ENCODE measurements at regions not wholly inside any gene's neighbourhood (a gene's known extent, or its start where the extent isn't known, plus 50 kb on each side); places are given as distances from the start of the nearest gene placed in this dataset.
"Not testable (repeated sequence)": the region's sequence is repeated elsewhere in the genome, so short reads cannot be mapped to it uniquely, and the experiment has no call there.

GRCh38 chr6:19558201-19558600, 279.0 kb upstream of the ID4 start:
- no peak for DNase-seq

GRCh38 chr6:19558934-19559333, 278.2 kb upstream of the ID4 start:
- no peak for DNase-seq

- DNase-seq = no peak
Measured at GRCh38 chr6:19562468-19562867, 274.7 kb upstream of the ID4 start.

GRCh38 chr6:19569563-19569962, 267.6 kb upstream of the ID4 start:
- no peak for DNase-seq

GRCh38 chr6:19571176-19571575, 266.0 kb upstream of the ID4 start:
- no peak for DNase-seq

GRCh38 chr6:19578481-19578880, 258.7 kb upstream of the ID4 start:
- no peak for DNase-seq

- not testable (repeated sequence) for DNase-seq
Measured at GRCh38 chr6:19584207-19584606, 253.0 kb upstream of the ID4 start.

- no peak for DNase-seq
Measured at GRCh38 chr6:19587238-19587942, 249.8 kb upstream of the ID4 start.

GRCh38 chr6:19590501-19591131, 246.6 kb upstream of the ID4 start:
- DNase-seq = no peak

- no peak for DNase-seq
Measured at GRCh38 chr6:19597809-19598320, 239.3 kb upstream of the ID4 start.

GRCh38 chr6:19599796-19600464, 237.2 kb upstream of the ID4 start:
- no peak for DNase-seq

- no peak for DNase-seq
Measured at GRCh38 chr6:19602434-19603013, 234.6 kb upstream of the ID4 start.

- no peak for DNase-seq
Measured at GRCh38 chr6:19603721-19604120, 233.4 kb upstream of the ID4 start.

GRCh38 chr6:19605624-19606023, 231.5 kb upstream of the ID4 start:
- DNase-seq = no peak

- no peak for DNase-seq
Measured at GRCh38 chr6:19608546-19608945, 228.6 kb upstream of the ID4 start.

GRCh38 chr6:19609972-19610641, 227.1 kb upstream of the ID4 start:
- DNase-seq = no peak

- not testable (repeated sequence) for DNase-seq
Measured at GRCh38 chr6:19612672-19613466, 224.3 kb upstream of the ID4 start.

- no peak for DNase-seq
Measured at GRCh38 chr6:19613678-19614077, 223.5 kb upstream of the ID4 start.

- no peak for DNase-seq
Measured at GRCh38 chr6:19616022-19616421, 221.1 kb upstream of the ID4 start.

GRCh38 chr6:19632230-19632629, 204.9 kb upstream of the ID4 start:
- no peak for DNase-seq

- DNase-seq = no peak
Measured at GRCh38 chr6:19632786-19633185, 204.4 kb upstream of the ID4 start.

GRCh38 chr6:19635728-19636127, 201.4 kb upstream of the ID4 start:
- DNase-seq = no peak
